ENCODE measurements at regions not wholly inside any gene's neighbourhood (a gene's known extent, or its start where the extent isn't known, plus 50 kb on each side); places are given as distances from the start of the nearest gene placed in this dataset.
A peak's percentile ranks its signal among the peaks of the same experiment; 100 is the strongest.

GRCh38 chr3:153591561-153592245 is 429.7 kb downstream of the RAP2B start:
- Histone ChIP-seq H4K20me1 (ENCODE audit: insufficient read depth, low read length, poor library complexity, severe bottlenecking) (no peaks in the 10 kb centered on the region), H3K4me1 (ENCODE audit: insufficient read depth, low read length, poor library complexity, severe bottlenecking) (no peaks in the 10 kb centered on the region), H3K9me3 (ENCODE audit: insufficient read depth, low read depth, low read length) (no peaks in the 10 kb centered on the region), H3K36me3 (ENCODE audit: insufficient read depth, low read length) (no peaks in the 10 kb centered on the region), H3K4me2 (ENCODE audit: low read depth, low read length, poor library complexity, severe bottlenecking) (no peak overlapping the region), H3K79me2 (ENCODE audit: insufficient read depth, low read length) (no peaks in the 10 kb centered on the region), H2AFZ (ENCODE audit: low read length) (0 out of 2 replicates have a peak overlapping the region, but pooled peaks have one; percentile 41), H3K27me3 (ENCODE audit: insufficient read depth, low read length, poor library complexity, severe bottlenecking) (no peaks in the 10 kb centered on the region), H3K9ac (ENCODE audit: low read depth, low read length, poor library complexity, severe bottlenecking) (no peak overlapping the region), H3K4me3 (ENCODE audit: low read length, poor library complexity, severe bottlenecking) (no peak overlapping the region), H3K9me2 (replicated peaks; ENCODE audit: low read depth, low read length) (no peaks in the 10 kb centered on the region), H3F3A (ENCODE audit: low read depth) (no peaks in the 10 kb centered on the region)
- TF ChIP-seq CTCF (conservative IDR thresholded peaks at IDR 0.05; ENCODE audit: low read length): no peak
- TF ChIP-seq EZH2phosphoT487 (IDR thresholded peaks at IDR 0.05; ENCODE audit: borderline replicate concordance): no peak

GRCh38 chr3:153595186-153595815 is 433.3 kb downstream of the RAP2B start:
- Histone ChIP-seq H4K20me1 (ENCODE audit: insufficient read depth, low read length, poor library complexity, severe bottlenecking) (no peaks in the 10 kb centered on the region), H3F3A (ENCODE audit: low read depth) (no peaks in the 10 kb centered on the region), H3K27me3 (ENCODE audit: insufficient read depth, low read length, poor library complexity, severe bottlenecking) (no peaks in the 10 kb centered on the region), H3K4me1 (ENCODE audit: insufficient read depth, low read length, poor library complexity, severe bottlenecking) (no peaks in the 10 kb centered on the region), H3K9me2 (replicated peaks; ENCODE audit: low read depth, low read length) (no peaks in the 10 kb centered on the region), H2AFZ (ENCODE audit: low read length) (no peak overlapping the region), H3K4me3 (ENCODE audit: low read length, poor library complexity, severe bottlenecking) (no peak overlapping the region), H3K36me3 (ENCODE audit: insufficient read depth, low read length) (no peaks in the 10 kb centered on the region), H3K79me2 (ENCODE audit: insufficient read depth, low read length) (no peaks in the 10 kb centered on the region), H3K4me2 (ENCODE audit: low read depth, low read length, poor library complexity, severe bottlenecking) (no peak overlapping the region), H3K9me3 (ENCODE audit: insufficient read depth, low read depth, low read length) (no peaks in the 10 kb centered on the region), H3K9ac (ENCODE audit: low read depth, low read length, poor library complexity, severe bottlenecking) (no peak overlapping the region)
- TF ChIP-seq CTCF (conservative IDR thresholded peaks at IDR 0.05; ENCODE audit: low read length): peak; percentile 96
- TF ChIP-seq EZH2phosphoT487 (IDR thresholded peaks at IDR 0.05; ENCODE audit: borderline replicate concordance): no peak

GRCh38 chr3:153596401-153596800 is 434.4 kb downstream of the RAP2B start:
- Histone ChIP-seq H3K79me2 (ENCODE audit: insufficient read depth, low read length) (no peaks in the 10 kb centered on the region), H3K9ac (ENCODE audit: low read depth, low read length, poor library complexity, severe bottlenecking) (no peak overlapping the region), H3F3A (ENCODE audit: low read depth) (no peaks in the 10 kb centered on the region), H3K36me3 (ENCODE audit: insufficient read depth, low read length) (no peaks in the 10 kb centered on the region), H4K20me1 (ENCODE audit: insufficient read depth, low read length, poor library complexity, severe bottlenecking) (no peaks in the 10 kb centered on the region), H2AFZ (ENCODE audit: low read length) (no peak overlapping the region), H3K9me3 (ENCODE audit: insufficient read depth, low read depth, low read length) (no peaks in the 10 kb centered on the region), H3K4me1 (ENCODE audit: insufficient read depth, low read length, poor library complexity, severe bottlenecking) (peaks cover 5% of the 10 kb centered on the region), H3K27me3 (ENCODE audit: insufficient read depth, low read length, poor library complexity, severe bottlenecking) (no peaks in the 10 kb centered on the region), H3K4me3 (ENCODE audit: low read length, poor library complexity, severe bottlenecking) (no peak overlapping the region), H3K4me2 (ENCODE audit: low read depth, low read length, poor library complexity, severe bottlenecking) (no peak overlapping the region), H3K9me2 (replicated peaks; ENCODE audit: low read depth, low read length) (no peaks in the 10 kb centered on the region)
- TF ChIP-seq CTCF (conservative IDR thresholded peaks at IDR 0.05; ENCODE audit: low read length) (no peak), EZH2phosphoT487 (IDR thresholded peaks at IDR 0.05; ENCODE audit: borderline replicate concordance) (no peak)
